ENCODE measurements at regions not wholly inside any gene's neighbourhood (a gene's known extent, or its start where the extent isn't known, plus 50 kb on each side); places are given as distances from the start of the nearest gene placed in this dataset.
"Not testable (repeated sequence)": the region's sequence is repeated elsewhere in the genome, so short reads cannot be mapped to it uniquely, and the experiment has no call there.

- TF ChIP-seq CTCF, POLR2A (IDR thresholded peaks at IDR 0.05): not testable (repeated sequence)
These were observed 60.1 kb upstream of the NBPF8 start for GRCh38 chr1:120354618-120355184.

All from uterus (tissue), 2 donors.